Trophoblast cell (in vitro differentiated cells and primary cell): ENCODE measurements at regions not wholly inside any gene's neighbourhood (a gene's known extent, or its start where the extent isn't known, plus 50 kb on each side); places are given as distances from the start of the nearest gene placed in this dataset.
A peak's percentile ranks its signal among the peaks of the same experiment; 100 is the strongest.

Experiments used
- DNase-seq, 2 donors: peaks; one replicate each; pipeline ENCODE4 v3.0.0-alpha.2; 2016
- H2AFZ ChIP-seq: 2 replicates; pipeline ENCODE4 v1.6.1; 2013; ENCODE audit warnings: low read length, moderate library complexity, mild to moderate bottlenecking; ENCODE audit not compliant: insufficient read depth, poor library complexity
- H2AK5ac ChIP-seq: 2 replicates; pipeline ENCODE4 v1.6.1; 2013; ENCODE audit warnings: mild to moderate bottlenecking, low read length
- H2BK120ac ChIP-seq: 2 replicates; pipeline ENCODE4 v1.6.1; 2013; ENCODE audit warnings: low read length, mild to moderate bottlenecking, moderate library complexity; ENCODE audit not compliant: insufficient read depth, poor library complexity
- H2BK12ac ChIP-seq: 2 replicates; pipeline ENCODE4 v1.6.1; 2013; ENCODE audit warnings: mild to moderate bottlenecking, low read length, moderate library complexity
- H2BK5ac ChIP-seq: 2 replicates; pipeline ENCODE4 v1.6.1; 2013; ENCODE audit warnings: low read length, low read depth, moderate library complexity, mild to moderate bottlenecking; ENCODE audit not compliant: poor library complexity
- H3K14ac ChIP-seq: 2 replicates; pipeline ENCODE4 v1.6.1; 2013; ENCODE audit warnings: mild to moderate bottlenecking, low read length
- H3K18ac ChIP-seq: 2 replicates; pipeline ENCODE4 v1.6.1; 2013; ENCODE audit warnings: mild to moderate bottlenecking, low read length
- H3K23ac ChIP-seq: 2 replicates; pipeline ENCODE4 v1.6.1; 2013; ENCODE audit warnings: low read length
- H3K27ac ChIP-seq: 2 replicates; pipeline ENCODE4 v1.5.1; 2013; ENCODE audit warnings: low read depth, mild to moderate bottlenecking, inconsistent platforms, low read length, moderate library complexity
- H3K27me3 ChIP-seq: 2 replicates; pipeline ENCODE4 v1.6.1; 2013; ENCODE audit warnings: inconsistent platforms, mild to moderate bottlenecking, low read length, moderate library complexity; ENCODE audit not compliant: insufficient read depth
- H3K36me3 ChIP-seq, 2 experiments: 1 replicate in 1 of 2; 2 replicates in 1 of 2; pipeline ENCODE4 v1.6.1; 2013; ENCODE audit warnings: low read length in 2 of 2, mild to moderate bottlenecking in 2 of 2, moderate library complexity in 1 of 2; ENCODE audit not compliant: insufficient read depth in 2 of 2, control insufficient read depth in 1 of 2
- H3K4ac ChIP-seq: 2 replicates; pipeline ENCODE4 v1.6.1; 2013; ENCODE audit warnings: low read depth, mild to moderate bottlenecking, low read length, moderate library complexity
- H3K4me1 ChIP-seq, 2 experiments: 1 replicate in 1 of 2; 2 replicates in 1 of 2; pipeline ENCODE4 v1.6.1; 2013; ENCODE audit warnings: low read length in 2 of 2, mild to moderate bottlenecking in 2 of 2, moderate library complexity in 1 of 2; ENCODE audit not compliant: insufficient read depth in 2 of 2, control insufficient read depth in 1 of 2
- H3K4me2 ChIP-seq: 2 replicates; pipeline ENCODE4 v1.6.1; 2013; ENCODE audit warnings: inconsistent platforms, mild to moderate bottlenecking, low read length, moderate library complexity
- H3K4me3 ChIP-seq: 2 replicates; pipeline ENCODE4 v1.5.1; 2013; ENCODE audit warnings: mild to moderate bottlenecking, low read depth, low read length, inconsistent platforms
- H3K79me1 ChIP-seq: one replicate; pipeline ENCODE4 v1.6.1; 2013; ENCODE audit warnings: low read length
- H3K79me2 ChIP-seq: 2 replicates; pipeline ENCODE4 v1.6.1; 2013; ENCODE audit warnings: low read length, mild to moderate bottlenecking; ENCODE audit not compliant: control insufficient read depth, insufficient read depth, poor library complexity
- H3K9ac ChIP-seq: 2 replicates; pipeline ENCODE4 v1.6.1; 2013; ENCODE audit warnings: mild to moderate bottlenecking, low read length
- H3K9me3 ChIP-seq: 2 replicates; pipeline ENCODE4 v1.6.1; 2013; ENCODE audit warnings: low read depth, mild to moderate bottlenecking, control low read depth, inconsistent platforms, low read length; ENCODE audit not compliant: insufficient read depth
- H4K12ac ChIP-seq: 2 replicates; pipeline ENCODE4 v1.6.1; 2013; ENCODE audit warnings: low read depth, mild to moderate bottlenecking, low read length, moderate library complexity
- H4K8ac ChIP-seq: 2 replicates; pipeline ENCODE4 v1.6.1; 2013; ENCODE audit warnings: low read depth, mild to moderate bottlenecking, low read length, moderate library complexity
- H4K91ac ChIP-seq: one replicate; pipeline ENCODE4 v1.6.1; 2013; ENCODE audit warnings: low read depth, mild to moderate bottlenecking, low read length, moderate library complexity
- WGBS: extraction: QIAGEN DNeasy Blood & Tissue Kit; methylation state at CpG from one replicate; pipeline ENCODE4 v1.1.7; 2013; ENCODE audit warnings: missing lambda C conversion rate; ENCODE audit not compliant: insufficient read length, insufficient coverage; ENCODE audit errors: extremely low coverage; 5-methylcytosine and 5-hydroxymethylcytosine counted together

DNA sequence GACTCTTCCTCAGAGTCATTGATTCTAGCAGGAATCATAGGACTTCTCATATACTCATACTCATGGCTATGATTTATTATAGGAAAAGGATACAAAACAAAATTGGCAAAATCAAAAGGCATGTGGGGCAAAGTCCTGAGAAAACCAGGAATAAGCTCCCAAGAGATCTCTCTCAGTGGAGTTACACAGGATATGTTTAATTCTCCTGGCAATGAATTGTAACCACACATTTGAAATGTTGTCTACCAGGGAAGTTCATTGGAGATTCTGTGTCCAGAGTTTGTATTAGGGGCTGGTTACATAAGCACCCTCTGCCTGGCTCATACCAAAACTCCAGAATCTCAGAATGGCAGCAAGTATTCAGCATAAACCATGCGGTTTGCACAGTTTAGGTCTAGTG lies 63.9 kb downstream of the ADAMTS1 start:
- Histone ChIP-seq H3K4me1 (peaks cover 0 to 4% of the 10 kb centered on the region in 2 experiments), H3K79me1 (peaks cover 3% of the 10 kb centered on the region), H2BK12ac (no peak overlapping the region), H3K18ac (no peak overlapping the region), H2AFZ (no peak overlapping the region), H3K23ac (no peak overlapping the region), H3K9ac (no peak overlapping the region), H3K36me3 (peaks cover 0 to 2% of the 10 kb centered on the region in 2 experiments), H4K8ac (no peak overlapping the region), H3K4me2 (no peak overlapping the region), H3K27ac (no peak overlapping the region), H4K12ac (no peak overlapping the region), H2AK5ac (no peak overlapping the region), H3K79me2 (no peaks in the 10 kb centered on the region), H3K14ac (no peak overlapping the region), H3K4ac (no peak overlapping the region), H2BK120ac (no peak overlapping the region), H4K91ac (no peak overlapping the region), H3K4me3 (no peak overlapping the region), H3K9me3 (no peaks in the 10 kb centered on the region), H2BK5ac (no peak overlapping the region), H3K27me3 (no peaks in the 10 kb centered on the region)
- WGBS, result no CpG with 5 or more reads among the region's 1 CpG
- no peak for DNase-seq

DNA sequence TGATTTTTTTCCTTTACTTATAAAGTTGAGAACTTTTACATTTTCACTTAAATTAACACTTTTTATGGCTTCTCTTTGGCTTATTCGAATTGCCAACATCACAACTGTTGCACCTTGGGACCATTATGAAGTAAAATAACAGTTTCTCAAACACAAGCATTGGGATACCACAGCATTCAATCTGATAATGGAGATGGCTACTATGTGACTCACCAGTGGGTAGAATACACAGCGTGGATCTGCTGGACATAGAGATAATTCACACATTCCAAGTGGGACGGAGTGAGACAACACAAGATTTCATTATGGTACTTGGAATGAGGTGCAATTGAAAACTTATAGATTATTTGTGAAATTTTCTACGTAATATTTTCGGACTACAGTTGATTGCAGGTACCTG lies 68.0 kb downstream of the ADAMTS1 start:
- no CpG with 5 or more reads among the region's 5 CpGs for WGBS
- H3K9ac ChIP-seq, result no peak overlapping the region
- H3K14ac ChIP-seq, result no peak overlapping the region
- H2AK5ac ChIP-seq, result no peak overlapping the region
- H2BK12ac ChIP-seq, result no peak overlapping the region
- DNase-seq, result peak in 1 of 2 donors; percentile 71
- no peaks in the 10 kb centered on the region for H3K27me3 ChIP-seq
- no peak overlapping the region for H3K4ac ChIP-seq
- no peak overlapping the region for H4K8ac ChIP-seq
- peak overlapping the region; percentile 49 for H3K27ac ChIP-seq
- no peak overlapping the region for H3K4me3 ChIP-seq
- no peak overlapping the region for H3K23ac ChIP-seq
- peaks cover 4% of the 10 kb centered on the region for H3K79me1 ChIP-seq
- H3K79me2 ChIP-seq, result no peaks in the 10 kb centered on the region
- no peak overlapping the region for H3K4me2 ChIP-seq
- no peak overlapping the region for H4K91ac ChIP-seq
- no peak overlapping the region for H2BK5ac ChIP-seq
- no peak overlapping the region for H2BK120ac ChIP-seq
- H3K18ac ChIP-seq, result no peak overlapping the region
- no peaks in the 10 kb centered on the region for H3K9me3 ChIP-seq
- no peak overlapping the region for H2AFZ ChIP-seq
- no peak overlapping the region for H4K12ac ChIP-seq
- H3K36me3 ChIP-seq, result peaks cover 0 to 2% of the 10 kb centered on the region in 2 experiments
- peaks cover 0 to 5% of the 10 kb centered on the region in 2 experiments for H3K4me1 ChIP-seq

DNA sequence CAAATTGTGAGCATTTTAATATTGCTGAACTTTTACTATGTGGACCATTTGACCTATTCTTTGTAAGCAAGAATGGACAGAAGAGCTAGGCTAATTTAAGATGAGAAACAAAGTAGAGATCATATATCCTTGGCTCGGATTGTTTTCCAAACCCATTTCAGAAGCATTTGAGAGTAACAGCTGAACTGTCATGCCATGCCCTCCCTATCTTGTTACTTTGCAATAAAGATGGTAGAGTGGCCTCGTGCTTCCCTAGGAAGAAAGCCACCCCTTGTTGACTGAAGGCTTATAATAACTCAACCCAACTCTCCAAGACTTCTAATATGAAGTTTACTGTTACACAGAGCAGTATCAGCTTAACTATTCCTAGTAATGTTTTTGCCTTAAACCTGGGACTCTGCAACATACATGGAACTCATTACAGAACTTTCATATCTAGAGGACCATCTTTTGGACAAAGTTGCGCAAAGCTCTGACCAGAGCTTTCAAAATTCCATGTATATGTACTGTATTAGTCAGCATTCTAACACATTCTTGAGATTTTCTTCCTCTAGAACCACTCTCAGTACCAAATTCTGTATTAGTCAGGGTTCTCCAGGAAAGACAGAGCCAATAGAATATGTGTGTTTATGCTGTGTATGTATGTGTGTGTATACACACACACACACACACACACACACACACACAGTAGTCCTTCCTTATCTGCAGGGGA lies 68.7 kb downstream of the ADAMTS1 start:
- Histone ChIP-seq H2BK120ac (peak overlapping the region; percentile 79), H3K36me3 (peaks cover 0 to 2% of the 10 kb centered on the region in 2 experiments), H2BK5ac (peak overlapping the region; percentile 71), H4K12ac (no peak overlapping the region), H3K4me2 (peak overlapping the region; percentile 33), H3K27me3 (no peaks in the 10 kb centered on the region), H3K4me3 (no peak overlapping the region), H3K9me3 (no peaks in the 10 kb centered on the region), H3K27ac (peak overlapping the region; percentile 66), H3K4me1 (peaks cover 0 to 5% of the 10 kb centered on the region in 2 experiments), H3K79me1 (peaks cover 4% of the 10 kb centered on the region), H3K4ac (no peak overlapping the region), H2AK5ac (no peak overlapping the region), H2AFZ (no peak overlapping the region), H3K79me2 (no peaks in the 10 kb centered on the region), H3K14ac (no peak overlapping the region), H3K9ac (no peak overlapping the region), H4K8ac (no peak overlapping the region), H4K91ac (no peak overlapping the region), H3K23ac (no peak overlapping the region), H2BK12ac (no peak overlapping the region), H3K18ac (no peak overlapping the region)
- peak; percentile 76 to 95 for DNase-seq
- no CpG with 5 or more reads among the region's 3 CpGs for WGBS

DNA sequence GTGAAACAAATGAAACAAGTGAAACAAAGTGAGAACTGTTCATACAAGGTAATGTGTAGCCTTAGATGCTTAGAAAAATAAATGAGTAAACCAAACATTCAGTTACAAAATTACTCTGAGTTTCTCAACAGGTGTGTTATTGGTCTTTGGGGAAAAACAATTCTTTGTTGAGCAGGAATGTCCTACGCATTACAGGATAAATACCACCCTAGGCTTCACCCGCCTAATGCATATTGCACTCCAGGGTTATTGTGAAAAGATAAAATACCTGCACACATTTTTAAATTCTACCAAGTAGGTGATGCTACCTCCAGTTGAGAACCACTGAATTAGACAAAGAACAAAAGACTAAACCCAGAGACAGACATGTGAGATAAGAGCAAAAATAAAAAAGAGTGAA lies 72.2 kb downstream of the ADAMTS1 start:
- no peak overlapping the region for H2AK5ac ChIP-seq
- WGBS, result no CpG with 5 or more reads among the region's 2 CpGs
- no peak overlapping the region for H2BK5ac ChIP-seq
- H4K8ac ChIP-seq, result no peak overlapping the region
- H2BK120ac ChIP-seq, result no peak overlapping the region
- peaks cover 4% of the 10 kb centered on the region for H3K79me1 ChIP-seq
- H2AFZ ChIP-seq, result no peak overlapping the region
- no peaks in the 10 kb centered on the region for H3K27me3 ChIP-seq
- no peak overlapping the region for H3K18ac ChIP-seq
- H3K36me3 ChIP-seq, result no peaks in the 10 kb centered on the region
- H3K4me2 ChIP-seq, result no peak overlapping the region
- peaks cover 0 to 5% of the 10 kb centered on the region in 2 experiments for H3K4me1 ChIP-seq
- no peak overlapping the region for H3K4me3 ChIP-seq
- no peak overlapping the region for H3K27ac ChIP-seq
- no peak overlapping the region for H3K4ac ChIP-seq
- no peak overlapping the region for H4K12ac ChIP-seq
- no peak overlapping the region for H3K23ac ChIP-seq
- H3K9ac ChIP-seq, result no peak overlapping the region
- no peak overlapping the region for H3K14ac ChIP-seq
- no peaks in the 10 kb centered on the region for H3K79me2 ChIP-seq
- no peak overlapping the region for H2BK12ac ChIP-seq
- no peaks in the 10 kb centered on the region for H3K9me3 ChIP-seq
- peak; percentile 66 to 93 for DNase-seq
- H4K91ac ChIP-seq, result no peak overlapping the region
